ENCODE measurements at regions not wholly inside any gene's neighbourhood (a gene's known extent, or its start where the extent isn't known, plus 50 kb on each side); places are given as distances from the start of the nearest gene placed in this dataset.
A peak's percentile ranks its signal among the peaks of the same experiment; 100 is the strongest.

GRCh38 chr2:167509586-167509985 lies 621.3 kb downstream of the XIRP2 start:
- DNase-seq (ENCODE audit: low read depth): peak; percentile 85
- in situ Hi-C loops (cut with HindIII; ENCODE audit: low pct_unique_long_range_greater_than_20kb, low sequenced_read_pairs): no loop called here

- DNase-seq (ENCODE audit: low read depth): no peak
- in situ Hi-C loops (cut with HindIII; ENCODE audit: low pct_unique_long_range_greater_than_20kb, low sequenced_read_pairs): no loop called here
These were observed 620.4 kb downstream of the XIRP2 start for GRCh38 chr2:167508709-167509108.

GRCh38 chr2:167506395-167506794 lies 618.1 kb downstream of the XIRP2 start:
- in situ Hi-C loops (cut with HindIII; ENCODE audit: low pct_unique_long_range_greater_than_20kb, low sequenced_read_pairs): no loop called here
- no peak for DNase-seq (ENCODE audit: low read depth)

- in situ Hi-C loops (cut with HindIII; ENCODE audit: low pct_unique_long_range_greater_than_20kb, low sequenced_read_pairs): no loop called here
- no peak for DNase-seq (ENCODE audit: low read depth)
These were observed 616.4 kb downstream of the XIRP2 start for GRCh38 chr2:167504695-167505094.

- DNase-seq (ENCODE audit: low read depth): no peak
- in situ Hi-C loops (cut with HindIII; ENCODE audit: low pct_unique_long_range_greater_than_20kb, low sequenced_read_pairs): no loop called here
These were observed 615.8 kb downstream of the XIRP2 start for GRCh38 chr2:167504061-167504460.

GRCh38 chr2:167501618-167502017 lies 613.3 kb downstream of the XIRP2 start:
- DNase-seq (ENCODE audit: low read depth): no peak
- in situ Hi-C loops (cut with HindIII; ENCODE audit: low pct_unique_long_range_greater_than_20kb, low sequenced_read_pairs): no loop called here

GRCh38 chr2:167493862-167494261 lies 605.6 kb downstream of the XIRP2 start:
- no peak for DNase-seq (ENCODE audit: low read depth)
- in situ Hi-C loops (cut with HindIII; ENCODE audit: low pct_unique_long_range_greater_than_20kb, low sequenced_read_pairs): no loop called here

GRCh38 chr2:167492486-167492885 lies 604.2 kb downstream of the XIRP2 start:
- in situ Hi-C loops (cut with HindIII; ENCODE audit: low pct_unique_long_range_greater_than_20kb, low sequenced_read_pairs): no loop called here
- DNase-seq (ENCODE audit: low read depth): no peak

- no peak for DNase-seq (ENCODE audit: low read depth)
- in situ Hi-C loops (cut with HindIII; ENCODE audit: low pct_unique_long_range_greater_than_20kb, low sequenced_read_pairs): no loop called here
These were observed 603.5 kb downstream of the XIRP2 start for GRCh38 chr2:167491788-167492187.

- in situ Hi-C loops (cut with HindIII; ENCODE audit: low pct_unique_long_range_greater_than_20kb, low sequenced_read_pairs): no loop called here
These were observed 602.2 kb downstream of the XIRP2 start for GRCh38 chr2:167490455-167490854.

GRCh38 chr2:167489325-167489724 lies 601.0 kb downstream of the XIRP2 start:
- no peak for DNase-seq (ENCODE audit: low read depth)
- in situ Hi-C loops (cut with HindIII; ENCODE audit: low pct_unique_long_range_greater_than_20kb, low sequenced_read_pairs): no loop called here

More at GRCh38 chr2:167490455-167490854, 602.2 kb downstream of the XIRP2 start:
- DNase-seq (ENCODE audit: low read depth): no peak

GRCh38 chr2:167487728-167488127 lies 599.4 kb downstream of the XIRP2 start:
- DNase-seq (ENCODE audit: low read depth): no peak
- in situ Hi-C loops (cut with HindIII; ENCODE audit: low pct_unique_long_range_greater_than_20kb, low sequenced_read_pairs): no loop called here

- no peak for DNase-seq (ENCODE audit: low read depth)
These were observed 596.6 kb downstream of the XIRP2 start for GRCh38 chr2:167484875-167485274.

GRCh38 chr2:167480986-167481309 lies 592.7 kb downstream of the XIRP2 start:
- DNase-seq (ENCODE audit: low read depth): no peak
- in situ Hi-C loops (cut with HindIII; ENCODE audit: low pct_unique_long_range_greater_than_20kb, low sequenced_read_pairs): no loop called here

More at GRCh38 chr2:167484875-167485274, 596.6 kb downstream of the XIRP2 start:
- in situ Hi-C loops (cut with HindIII; ENCODE audit: low pct_unique_long_range_greater_than_20kb, low sequenced_read_pairs): no loop called here

GRCh38 chr2:167480232-167480985 lies 592.1 kb downstream of the XIRP2 start:
- DNase-seq (ENCODE audit: low read depth): no peak
- in situ Hi-C loops (cut with HindIII; ENCODE audit: low pct_unique_long_range_greater_than_20kb, low sequenced_read_pairs): no loop called here

- in situ Hi-C loops (cut with HindIII; ENCODE audit: low pct_unique_long_range_greater_than_20kb, low sequenced_read_pairs): no loop called here
- no peak for DNase-seq (ENCODE audit: low read depth)
These were observed 589.9 kb downstream of the XIRP2 start for GRCh38 chr2:167478196-167478595.

GRCh38 chr2:167475791-167476190 lies 587.5 kb downstream of the XIRP2 start:
- in situ Hi-C loops (cut with HindIII; ENCODE audit: low pct_unique_long_range_greater_than_20kb, low sequenced_read_pairs): no loop called here
- no peak for DNase-seq (ENCODE audit: low read depth)

- DNase-seq (ENCODE audit: low read depth): no peak
- in situ Hi-C loops (cut with HindIII; ENCODE audit: low pct_unique_long_range_greater_than_20kb, low sequenced_read_pairs): no loop called here
These were observed 583.5 kb downstream of the XIRP2 start for GRCh38 chr2:167471734-167472133.

- in situ Hi-C loops (cut with HindIII; ENCODE audit: low pct_unique_long_range_greater_than_20kb, low sequenced_read_pairs): no loop called here
These were observed 583.1 kb downstream of the XIRP2 start for GRCh38 chr2:167471332-167471731.

GRCh38 chr2:167462379-167462778 lies 574.1 kb downstream of the XIRP2 start:
- DNase-seq (ENCODE audit: low read depth): no peak
- in situ Hi-C loops (cut with HindIII; ENCODE audit: low pct_unique_long_range_greater_than_20kb, low sequenced_read_pairs): no loop called here

More at GRCh38 chr2:167471332-167471731, 583.1 kb downstream of the XIRP2 start:
- DNase-seq (ENCODE audit: low read depth): no peak
